Limb (tissue), 2 donors: ENCODE measurements at regions not wholly inside any gene's neighbourhood (a gene's known extent, or its start where the extent isn't known, plus 50 kb on each side); places are given as distances from the start of the nearest gene placed in this dataset.
"Not testable (repeated sequence)": the region's sequence is repeated elsewhere in the genome, so short reads cannot be mapped to it uniquely, and the experiment has no call there.

Source experiments
- DNase-seq, 2 donors: peaks; one replicate each; pipeline ENCODE4 v3.0.0-alpha.2; 2016; ENCODE audit errors: extremely low spot score in 2 of 2

DNA sequence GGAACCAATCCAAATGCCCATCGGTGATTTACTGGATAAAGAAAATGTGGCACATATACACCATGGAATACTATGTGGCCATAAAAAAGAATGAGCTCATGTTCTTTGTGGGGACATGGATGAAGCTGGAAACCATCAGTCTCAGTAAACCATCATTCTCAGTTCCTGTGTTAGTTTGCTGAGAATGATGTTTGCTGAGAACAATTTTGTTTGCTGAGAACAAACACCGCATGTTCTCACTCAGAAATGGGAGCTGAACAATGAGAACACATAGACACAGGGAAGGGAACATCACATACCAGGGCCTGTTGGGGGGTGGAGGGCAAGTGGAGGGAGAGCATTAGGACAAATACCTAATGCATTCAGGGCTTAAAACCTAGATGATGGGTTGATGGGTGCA lies 185.5 kb downstream of the ANXA1 start:
- DNase-seq: not testable (repeated sequence)

DNA sequence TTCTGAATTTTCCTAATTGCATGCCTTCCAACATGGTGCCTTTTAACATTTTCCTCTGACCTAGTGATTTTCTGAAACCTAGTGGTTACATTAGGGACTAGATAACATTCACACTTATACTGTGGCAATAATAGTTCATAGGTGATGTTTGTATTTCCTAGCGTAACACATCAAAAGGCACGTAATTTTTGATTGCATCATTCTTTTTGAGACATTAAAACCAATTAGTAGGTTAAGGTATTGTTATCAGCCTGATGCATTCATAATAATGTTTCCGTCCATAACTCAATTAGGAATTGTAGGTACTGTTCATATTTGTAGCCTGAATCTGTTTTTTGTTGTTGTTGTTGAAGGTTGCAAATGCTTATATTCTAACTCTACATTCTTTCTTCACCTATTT lies 192.4 kb downstream of the ANXA1 start:
- DNase-seq: no peak

DNA sequence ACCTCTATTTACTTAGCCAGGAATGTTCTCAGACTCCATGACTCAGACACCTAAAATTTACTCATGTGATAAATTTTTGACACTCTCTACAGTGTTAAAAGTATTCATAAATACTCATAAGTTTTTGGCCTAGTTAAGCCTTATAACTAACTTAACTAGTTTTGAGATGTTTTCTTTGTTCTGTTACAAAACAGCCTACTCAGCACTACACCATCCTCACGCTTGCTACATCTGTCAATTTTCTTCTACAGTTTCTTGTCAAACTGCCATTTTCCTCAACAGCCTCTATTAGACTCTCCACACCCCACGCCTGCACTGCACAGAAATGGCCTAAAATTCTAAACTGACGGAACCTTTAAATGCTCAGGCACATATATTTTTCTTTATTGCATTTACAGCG lies 195.5 kb downstream of the ANXA1 start:
- DNase-seq: no peak

DNA sequence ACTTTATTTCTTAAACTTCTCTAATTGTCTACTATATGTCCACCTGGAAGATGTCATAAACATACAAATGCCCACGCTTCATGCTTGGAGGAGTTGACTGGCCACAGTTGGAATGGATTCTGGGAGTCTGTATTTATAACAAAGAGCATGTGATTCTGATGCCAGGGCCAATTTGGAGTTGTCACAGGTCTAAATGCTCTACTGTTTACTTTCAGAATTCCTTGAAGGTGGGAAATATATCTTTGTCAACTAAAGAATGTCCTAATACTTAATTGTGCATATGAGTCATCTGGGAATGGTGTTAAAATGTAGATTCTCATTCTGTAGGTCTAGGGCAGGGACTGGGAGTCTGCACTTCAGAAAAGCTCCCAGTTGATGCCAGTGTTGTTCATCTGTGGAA lies 196.1 kb downstream of the ANXA1 start:
- no peak for DNase-seq

DNA sequence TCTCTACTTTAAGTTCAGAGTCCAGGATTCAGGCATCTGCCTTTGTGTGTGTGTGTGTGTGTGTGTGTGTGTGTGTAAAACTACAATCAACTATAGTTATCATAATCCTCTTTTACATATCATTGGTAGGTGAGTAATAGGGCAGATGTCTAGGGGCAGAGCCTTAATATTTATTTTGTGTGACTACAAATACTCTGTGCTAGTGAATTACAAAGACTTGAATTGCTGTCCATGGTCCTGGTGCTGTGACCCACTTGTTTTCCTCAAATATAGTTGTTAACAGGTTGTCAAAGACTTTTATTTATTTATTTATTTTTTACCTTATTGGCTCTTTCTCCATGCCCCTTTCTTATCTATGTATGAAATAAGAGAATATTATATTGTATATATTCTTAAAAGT lies 196.8 kb downstream of the ANXA1 start:
- DNase-seq: no peak

DNA sequence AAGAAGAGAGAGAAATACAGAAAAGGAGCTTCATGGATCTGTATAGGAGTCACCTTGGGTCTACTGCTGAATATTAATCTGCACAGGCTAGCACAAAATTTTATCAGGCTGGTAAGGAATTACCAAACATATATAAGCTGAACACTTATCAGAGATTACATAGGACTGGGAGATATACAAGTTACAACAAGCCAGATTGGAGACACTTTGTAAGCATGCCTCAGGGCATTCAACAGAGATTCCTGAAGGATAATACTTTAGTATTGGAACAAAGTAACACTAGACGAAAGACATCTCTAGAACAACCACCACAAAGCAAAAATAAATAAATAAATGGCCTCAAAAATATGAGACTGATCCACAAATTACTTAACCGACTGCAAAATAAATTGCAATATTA lies 197.8 kb downstream of the ANXA1 start:
- DNase-seq: no peak

DNA sequence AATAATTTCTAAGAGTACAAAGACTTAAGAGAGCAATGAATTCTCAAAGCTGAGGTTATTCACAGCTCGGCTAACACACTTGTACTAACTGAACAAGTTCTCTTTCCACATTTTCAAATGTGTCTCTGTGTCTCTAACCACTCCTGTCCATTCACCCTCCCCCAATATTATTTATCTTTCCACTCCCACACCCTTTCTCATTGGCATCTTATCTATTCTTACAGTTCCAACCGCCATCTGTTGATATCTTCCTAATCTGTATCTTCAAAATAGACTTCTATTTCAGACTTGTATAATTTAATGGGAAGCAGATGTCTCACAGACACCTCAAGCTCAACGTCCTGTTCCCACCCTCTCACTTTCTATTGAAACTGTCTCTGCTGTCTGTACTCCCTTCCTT lies 205.9 kb downstream of the ANXA1 start:
- no peak for DNase-seq

DNA sequence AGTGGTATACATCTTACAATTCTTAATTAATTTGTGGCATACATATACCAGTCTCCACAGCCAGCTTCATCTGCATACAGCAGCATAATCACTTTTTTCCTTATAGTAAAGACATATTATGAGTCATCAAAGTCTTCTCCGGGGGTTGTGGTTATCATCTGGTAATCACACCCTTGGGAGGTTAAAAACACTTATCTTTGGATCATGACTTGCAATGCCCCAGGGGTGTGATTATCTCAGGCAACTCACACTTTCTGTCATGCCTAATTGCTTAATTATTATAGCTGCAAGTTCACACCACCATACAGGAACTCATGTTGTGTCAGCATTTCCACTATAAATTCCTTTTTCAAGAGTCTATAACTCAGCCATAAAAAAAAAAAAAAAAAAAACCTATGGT lies 218.4 kb downstream of the ANXA1 start:
- no peak for DNase-seq

DNA sequence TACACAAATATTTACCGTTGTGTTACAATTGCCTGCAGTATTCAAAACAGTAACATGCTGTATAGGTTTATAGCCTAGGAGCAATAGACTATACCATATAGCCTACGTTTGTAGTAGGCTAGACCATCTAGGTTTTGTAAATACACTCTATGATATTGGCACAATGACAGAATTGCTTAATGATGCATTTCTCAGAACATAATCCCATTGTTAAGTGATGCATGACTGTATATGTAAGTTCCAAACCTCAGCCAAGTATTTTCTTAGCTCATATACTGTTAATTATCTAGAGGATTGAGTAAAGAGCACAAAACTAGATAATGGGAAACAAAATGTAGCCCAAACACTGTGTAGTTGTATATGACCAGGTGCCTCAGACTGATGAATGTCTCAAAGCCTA lies 220.1 kb downstream of the ANXA1 start:
- DNase-seq: no peak

DNA sequence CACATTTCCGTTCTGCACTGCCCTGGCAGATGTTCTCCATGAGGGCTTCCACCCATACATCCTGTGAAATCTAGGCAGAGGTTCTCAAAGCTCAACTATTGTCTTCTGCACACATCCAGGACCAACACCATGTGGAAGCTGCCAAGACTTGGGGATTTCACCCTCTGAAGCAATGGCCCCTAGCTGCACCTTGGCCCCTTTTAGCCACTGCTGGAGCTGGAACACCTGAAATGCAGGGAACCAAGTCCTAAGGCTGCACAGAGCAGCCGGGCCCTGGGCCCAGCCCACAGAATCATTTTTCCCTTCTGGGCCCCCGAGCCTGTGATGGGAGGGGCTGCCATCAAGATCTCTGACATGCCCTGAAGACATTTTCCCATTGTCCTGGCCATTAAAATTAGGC lies 228.7 kb downstream of the ANXA1 start:
- no peak for DNase-seq

DNA sequence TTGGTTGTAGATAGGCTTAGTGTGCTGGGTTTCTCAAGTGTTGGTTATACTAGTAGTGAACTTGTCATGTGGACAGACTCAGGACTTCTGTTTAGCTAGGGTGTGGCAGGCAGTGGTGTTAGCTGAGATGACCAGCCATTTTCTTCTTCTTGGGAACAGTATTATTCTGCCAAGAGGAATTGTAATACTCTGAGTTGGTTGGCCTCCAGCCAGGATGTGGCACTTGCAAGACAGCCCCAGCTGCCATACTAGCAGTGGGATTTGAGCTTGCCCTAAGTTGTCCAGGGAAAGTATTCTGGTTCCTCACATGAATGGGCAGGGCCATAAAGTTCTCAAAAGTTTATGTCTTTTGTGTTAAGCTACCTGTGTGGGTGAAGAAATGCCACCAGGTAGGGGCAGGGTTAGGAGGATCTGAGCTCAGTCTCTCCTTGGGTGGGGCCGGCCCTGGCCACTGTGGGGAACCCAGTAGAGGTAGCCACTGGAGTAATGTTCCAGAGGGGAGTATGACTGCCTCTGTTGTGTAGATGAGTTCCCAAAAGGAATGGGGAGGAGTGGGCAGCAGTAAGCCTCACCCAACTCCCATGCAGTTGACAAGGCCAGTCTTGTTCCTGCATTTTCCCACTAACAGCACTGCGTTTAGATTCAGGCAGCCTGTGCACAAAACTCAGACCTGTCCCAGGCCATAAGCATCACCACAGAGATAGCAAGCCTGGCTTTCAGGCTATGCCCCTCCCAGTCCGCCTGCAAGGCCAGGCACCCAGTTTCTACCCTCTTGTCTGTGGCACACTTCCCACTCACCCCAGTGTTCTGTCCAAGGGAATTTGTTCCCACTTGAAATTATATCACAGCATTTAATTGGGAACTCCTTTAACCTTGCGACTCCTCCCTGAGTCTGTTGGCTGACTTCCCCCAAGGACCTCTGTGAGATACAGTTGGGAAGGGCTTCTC lies 250.7 kb downstream of the ANXA1 start:
- DNase-seq: no peak

DNA sequence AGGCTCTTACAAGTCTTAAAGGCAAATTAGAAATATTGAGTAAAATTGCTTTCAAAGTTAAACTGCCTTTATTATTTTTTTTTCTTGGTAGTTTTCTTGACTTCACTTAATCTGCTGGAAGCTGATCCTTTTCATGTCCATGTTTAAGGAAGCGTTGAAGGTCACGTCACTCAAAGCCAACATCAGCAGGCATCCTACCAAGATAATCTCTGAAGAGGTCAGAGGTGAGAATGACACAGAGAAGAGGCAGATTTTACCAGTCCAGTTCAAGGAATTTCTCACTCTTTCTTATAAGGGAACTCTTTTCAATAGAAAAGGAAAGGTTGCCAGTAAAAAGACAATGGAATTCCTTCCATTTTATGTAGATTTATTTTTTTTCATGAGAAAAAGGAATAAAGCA lies 259.8 kb downstream of the ANXA1 start:
- DNase-seq: no peak

DNA sequence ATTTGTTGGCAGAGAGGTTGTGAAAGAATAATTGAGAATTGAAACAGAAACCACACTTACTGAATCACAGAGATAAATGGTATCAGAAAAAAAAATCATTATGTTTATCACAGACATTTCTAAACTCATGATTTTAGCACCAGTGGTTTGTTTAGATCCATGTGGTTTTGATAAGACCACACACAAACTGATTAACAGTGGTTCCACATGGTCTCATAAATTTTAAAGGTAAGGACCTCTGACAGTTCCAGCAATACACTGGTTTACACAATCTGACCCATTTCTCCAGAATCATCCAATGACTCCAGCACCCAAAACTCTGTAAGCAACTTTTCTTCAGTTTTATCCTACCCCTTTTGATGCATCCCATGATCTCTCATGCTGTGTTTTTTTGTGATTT lies 261.2 kb downstream of the ANXA1 start:
- DNase-seq: no peak

DNA sequence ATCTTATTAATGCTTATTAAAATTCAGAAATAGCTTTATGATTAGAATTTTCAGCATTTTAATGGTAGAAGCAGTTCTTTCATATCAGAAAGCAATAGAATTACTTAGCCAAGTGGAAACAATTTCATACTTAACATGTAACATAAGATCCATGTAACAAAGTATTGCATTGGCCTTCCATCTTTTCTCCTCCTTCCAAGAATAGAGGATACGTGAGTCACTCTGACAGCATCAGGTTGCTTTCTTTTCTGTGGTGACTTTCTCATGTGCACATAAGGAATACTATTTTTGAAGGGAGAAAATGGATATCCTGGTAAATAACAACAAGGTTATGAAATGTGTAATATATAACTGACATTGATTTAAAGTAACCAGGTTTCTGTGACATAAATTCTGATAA lies 272.2 kb downstream of the ANXA1 start:
- no peak for DNase-seq

DNA sequence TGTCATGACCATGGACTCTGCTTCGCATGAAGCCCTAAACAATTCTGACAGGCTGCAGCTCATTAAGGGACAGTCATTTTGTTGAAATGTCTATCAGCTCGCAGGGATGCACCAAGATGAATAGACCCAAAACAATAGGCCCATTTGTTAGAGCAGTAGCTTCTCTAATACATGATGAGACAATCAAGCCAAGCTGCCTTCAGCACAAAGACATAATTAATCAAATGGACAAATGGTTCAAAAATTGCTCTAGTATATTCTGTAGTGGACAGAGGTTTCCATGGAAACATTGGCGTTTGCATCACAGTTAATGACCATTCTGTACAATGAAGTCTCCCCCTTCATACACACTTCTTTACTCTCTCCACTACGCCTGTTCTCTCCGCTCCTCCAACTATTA lies 274.6 kb downstream of the ANXA1 start:
- no peak for DNase-seq

DNA sequence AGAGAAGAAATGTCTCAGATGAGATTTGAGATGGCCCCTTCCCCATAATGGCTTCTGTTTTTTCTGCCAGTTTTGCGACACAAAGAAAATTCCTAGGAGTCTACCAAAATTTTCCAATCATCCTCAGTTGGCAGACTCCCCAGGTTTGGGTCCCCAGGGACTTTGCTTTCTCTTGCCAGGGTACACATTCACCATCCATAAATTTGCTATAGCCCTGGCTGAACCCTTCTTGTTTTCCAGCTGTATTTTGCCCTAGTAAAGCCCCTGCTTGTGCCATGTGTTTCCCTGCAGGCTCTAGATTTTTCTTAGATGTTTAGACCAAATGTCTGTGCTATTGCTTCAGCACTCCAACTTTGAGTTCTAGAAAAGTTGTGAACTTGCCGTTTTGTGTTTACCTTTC lies 283.2 kb downstream of the ANXA1 start:
- DNase-seq: peak in 1 of 2 donors; percentile 18

DNA sequence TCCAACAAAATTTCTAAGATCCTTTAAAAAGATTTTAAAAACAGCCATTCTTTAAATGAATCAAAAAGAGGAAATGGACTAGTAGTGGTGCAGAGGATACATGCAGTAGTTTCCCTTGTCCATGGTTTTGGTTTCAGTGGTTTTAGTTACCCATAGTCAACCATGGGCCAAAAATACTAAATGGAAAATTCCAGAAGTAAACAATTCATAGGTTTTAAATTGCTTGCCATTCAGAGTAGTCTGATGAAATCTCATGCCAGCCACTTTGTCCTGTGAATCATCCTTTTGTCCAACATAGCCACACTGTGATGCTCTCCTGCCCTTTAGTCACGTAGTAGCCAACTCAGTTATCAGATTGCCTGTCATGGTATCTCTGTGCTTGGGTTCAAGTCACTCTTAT lies 286.1 kb downstream of the ANXA1 start:
- DNase-seq: no peak

DNA sequence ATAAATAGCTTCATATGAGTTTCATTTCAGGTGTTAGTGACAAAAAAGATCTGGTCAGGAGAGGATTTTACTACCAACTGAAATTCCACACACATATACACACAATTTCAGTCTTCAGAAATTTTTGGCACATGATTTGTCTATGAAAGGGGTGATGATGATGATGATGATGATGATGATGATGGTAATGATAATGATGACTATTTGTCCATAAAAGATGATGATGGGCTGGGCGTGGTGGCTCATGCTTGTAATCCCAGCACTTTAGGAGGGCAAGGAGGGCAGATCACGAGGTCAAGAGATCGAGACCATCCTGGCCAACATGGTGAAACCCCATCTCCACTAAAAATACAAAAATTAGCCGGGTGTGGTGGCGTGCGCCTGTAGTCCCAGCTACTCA lies 288.2 kb downstream of the ANXA1 start:
- DNase-seq: not testable (repeated sequence)

DNA sequence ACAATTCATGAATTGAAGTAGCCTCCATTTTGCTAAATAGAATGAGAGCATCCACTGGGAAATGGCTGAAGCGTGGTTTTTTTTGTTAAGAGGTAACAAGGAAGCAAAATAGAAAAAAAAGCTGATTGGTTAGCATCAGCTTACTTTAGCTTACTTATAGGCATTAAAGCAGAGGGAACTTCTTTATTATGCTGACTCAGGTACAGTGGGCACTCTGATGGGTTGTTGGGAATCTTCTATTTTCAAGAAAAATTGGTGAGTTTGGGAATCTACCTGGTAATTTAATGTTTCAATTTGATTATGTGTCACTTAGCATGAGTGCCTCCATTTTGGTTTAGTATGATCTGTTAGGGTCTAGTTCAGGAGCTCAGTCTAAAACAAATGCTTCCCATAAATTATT lies 289.6 kb downstream of the ANXA1 start:
- DNase-seq: no peak

DNA sequence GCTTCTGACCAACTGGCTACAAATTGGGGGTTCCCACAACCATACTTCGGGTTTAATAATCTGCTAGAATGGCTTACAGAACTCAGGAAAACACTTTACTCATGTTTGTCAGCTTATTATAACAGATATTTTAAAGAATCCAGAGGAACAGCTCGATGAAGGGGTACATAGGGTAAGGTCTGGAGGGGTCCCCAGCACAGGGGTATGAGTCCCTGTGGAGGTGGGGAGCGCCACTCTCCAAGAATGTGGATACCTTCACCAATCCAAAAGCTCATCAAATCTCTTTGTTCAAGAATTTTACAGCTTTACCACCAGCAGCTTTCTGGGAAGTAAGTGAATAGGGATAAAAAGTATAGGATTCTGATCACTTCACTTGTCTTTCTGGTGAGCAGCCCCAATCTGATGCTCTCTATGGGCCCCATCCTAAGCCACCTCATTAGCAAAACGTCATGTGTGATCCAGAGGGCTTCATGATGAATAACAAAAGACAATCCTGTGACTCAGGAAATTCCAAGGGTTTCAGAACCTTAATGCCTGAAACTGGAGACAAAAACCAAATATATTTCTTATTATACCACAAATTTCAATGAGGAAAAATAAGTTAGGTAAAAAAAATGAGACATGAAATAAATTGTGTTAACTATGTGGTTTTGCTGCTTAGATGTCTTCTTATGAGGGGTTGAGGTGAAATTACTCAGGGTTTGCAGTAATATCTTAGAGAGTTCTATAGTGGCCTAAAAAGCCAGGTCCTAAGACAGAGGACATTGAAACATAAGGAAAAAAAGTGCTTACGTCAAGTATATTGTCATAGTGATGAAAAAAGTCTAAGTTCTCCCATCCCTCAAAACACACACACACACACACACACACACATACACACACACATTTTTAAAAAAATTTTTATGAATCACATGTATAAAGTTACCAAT lies 290.5 kb downstream of the ANXA1 start:
- no peak for DNase-seq

DNA sequence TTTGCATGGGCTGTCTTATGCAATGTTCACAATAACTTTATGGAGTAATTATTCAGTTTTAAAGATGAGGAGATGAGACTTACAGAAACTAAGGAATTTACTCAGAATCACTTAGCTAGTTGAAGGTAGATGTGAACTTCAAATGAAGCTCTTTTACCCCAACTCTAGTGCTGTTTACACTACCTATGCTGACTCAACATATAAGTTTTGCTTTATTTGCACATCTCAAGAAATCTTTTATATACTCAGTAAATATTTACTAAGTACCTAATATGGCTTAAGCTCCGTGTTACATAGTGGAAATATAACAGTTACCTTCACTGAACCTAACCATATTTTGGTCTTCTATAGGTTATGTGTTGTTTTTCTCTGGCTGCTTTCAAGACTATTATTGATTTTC lies 293.2 kb downstream of the ANXA1 start:
- DNase-seq: no peak

DNA sequence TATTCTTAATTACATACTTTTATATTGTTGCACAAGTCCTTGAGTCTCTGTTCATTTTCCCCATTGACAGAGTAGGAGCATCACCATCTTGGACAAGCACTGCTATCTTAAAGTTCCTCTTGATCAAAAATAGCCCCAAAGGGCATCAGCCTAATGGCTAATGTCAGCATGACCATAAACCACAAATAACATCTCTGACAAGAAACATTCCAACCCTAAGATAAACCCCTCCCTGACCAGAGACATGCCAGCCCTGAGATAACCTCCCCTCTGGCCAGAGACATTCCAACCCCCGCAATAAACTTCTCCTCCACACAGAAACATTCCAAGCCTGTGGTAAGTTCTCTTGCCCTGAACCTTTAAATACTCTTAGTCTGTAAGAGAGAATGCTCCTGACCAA lies 293.7 kb downstream of the ANXA1 start:
- DNase-seq: not testable (repeated sequence)
